Fibroblast of lung (primary cell): ENCODE measurements at regions not wholly inside any gene's neighbourhood (a gene's known extent, or its start where the extent isn't known, plus 50 kb on each side); places are given as distances from the start of the nearest gene placed in this dataset.

Experiments
- CTCF ChIP-seq, 2 donors: IDR thresholded peaks in 1 of 2; conservative IDR thresholded peaks in 1 of 2; 1 replicate in 1 of 2; 2 replicates in 1 of 2; pipeline ENCODE4 v1.5.1; 2011 to 2012; ENCODE audit warnings: low read length in 2 of 2, control low read depth in 1 of 2, inconsistent platforms in 1 of 2, low read depth in 1 of 2, mild to moderate bottlenecking in 1 of 2
- EZH2 ChIP-seq: IDR thresholded peaks from 2 replicates; pipeline ENCODE4 v1.5.1; 2012; ENCODE audit warnings: low read length, control low read depth, mild to moderate bottlenecking; ENCODE audit errors: missing control alignments

- TF ChIP-seq CTCF (conservative IDR thresholded peaks at IDR 0.05 in 1 of 2, IDR thresholded peaks at IDR 0.05 in 1 of 2; ENCODE audit: low read depth in 1 of 2, low read length in 2 of 2) (no peak), EZH2 (no peak)
Measured at GRCh38 chr16:35152067-35152627, 1692.7 kb downstream of the TP53TG3F start.
